Fibroblast of lung (primary cell): ENCODE measurements at regions not wholly inside any gene's neighbourhood (a gene's known extent, or its start where the extent isn't known, plus 50 kb on each side); places are given as distances from the start of the nearest gene placed in this dataset.

Experiments used
- DNase-seq, 2 donors: peaks; one replicate each; pipeline versions ENCODE4 v3.0.0 to v3.0.0-alpha.2; 2010; ENCODE audit warnings: low read depth in 2 of 2
- H2AFZ ChIP-seq: 2 replicates; pipeline ENCODE4 v1.5.1; 2012; ENCODE audit warnings: low read length, control low read depth, inconsistent platforms
- H3K27ac ChIP-seq: 2 replicates; pipeline ENCODE4 v1.5.1; 2011; ENCODE audit warnings: low read length, control low read depth; ENCODE audit not compliant: insufficient read depth
- H3K27me3 ChIP-seq: 2 replicates; pipeline ENCODE4 v1.5.1; 2011; ENCODE audit warnings: mild to moderate bottlenecking, low read length; ENCODE audit not compliant: control insufficient read depth, insufficient read depth
- H3K36me3 ChIP-seq: 2 replicates; pipeline ENCODE4 v1.5.1; 2011; ENCODE audit warnings: low read length; ENCODE audit not compliant: control insufficient read depth, insufficient read depth
- H3K4me1 ChIP-seq: 2 replicates; pipeline ENCODE4 v1.5.1; 2011; ENCODE audit warnings: low read length; ENCODE audit not compliant: control insufficient read depth, insufficient read depth; ENCODE audit errors: extremely low read depth
- H3K4me2 ChIP-seq: 2 replicates; pipeline ENCODE4 v1.5.1; 2011; ENCODE audit warnings: low read length, control low read depth; ENCODE audit not compliant: insufficient read depth; ENCODE audit errors: extremely low read depth
- H3K4me3 ChIP-seq, 4 experiments: fragments of 200-600 bp in 1 of 4; sonication (generic) in 1 of 4; replicated peaks in 1 of 4; 2 replicates each; pipeline ENCODE4 v1.5.1; 2011 to 2016; ENCODE audit warnings: low read length in 4 of 4, low read depth in 3 of 4, mild to moderate bottlenecking in 3 of 4, control low read depth in 2 of 4, inconsistent platforms in 1 of 4, mixed read lengths in 1 of 4; ENCODE audit not compliant: insufficient read depth in 1 of 4; ENCODE audit errors: control extremely low read depth in 1 of 4
- H3K79me2 ChIP-seq: 2 replicates; pipeline ENCODE4 v1.5.1; 2012; ENCODE audit warnings: mild to moderate bottlenecking, low read length, inconsistent platforms; ENCODE audit not compliant: control insufficient read depth, insufficient read depth
- H3K9ac ChIP-seq: 2 replicates; pipeline ENCODE4 v1.5.1; 2011; ENCODE audit warnings: mild to moderate bottlenecking, low read length, control low read depth; ENCODE audit not compliant: insufficient read depth
- H3K9me3 ChIP-seq: 2 replicates; pipeline ENCODE4 v1.5.1; 2012; ENCODE audit warnings: low read depth, low read length; ENCODE audit not compliant: control insufficient read depth, insufficient read depth
- H4K20me1 ChIP-seq: 2 replicates; pipeline ENCODE4 v1.5.1; 2011; ENCODE audit warnings: low read length; ENCODE audit not compliant: control insufficient read depth, insufficient read depth; ENCODE audit errors: extremely low read depth
- CTCF ChIP-seq, 2 donors: IDR thresholded peaks in 1 of 2; conservative IDR thresholded peaks in 1 of 2; 1 replicate in 1 of 2; 2 replicates in 1 of 2; pipeline ENCODE4 v1.5.1; 2011 to 2012; ENCODE audit warnings: low read length in 2 of 2, control low read depth in 1 of 2, inconsistent platforms in 1 of 2, low read depth in 1 of 2, mild to moderate bottlenecking in 1 of 2
- EZH2 ChIP-seq: IDR thresholded peaks from 2 replicates; pipeline ENCODE4 v1.5.1; 2012; ENCODE audit warnings: low read length, control low read depth, mild to moderate bottlenecking; ENCODE audit errors: missing control alignments

- H3K4me2 ChIP-seq = no peak overlapping the region
- no peak overlapping the region for H2AFZ ChIP-seq
- H3K9me3 ChIP-seq = no peaks in the 10 kb centered on the region
- no peak overlapping the region for H3K9ac ChIP-seq
- no peaks in the 10 kb centered on the region for H4K20me1 ChIP-seq
- TF ChIP-seq CTCF (conservative IDR thresholded peaks at IDR 0.05 in 1 of 2, IDR thresholded peaks at IDR 0.05 in 1 of 2; ENCODE audit: low read depth in 1 of 2, low read length in 2 of 2) = no peak
- no peak for TF ChIP-seq EZH2
- no peak overlapping the region for H3K27ac ChIP-seq
- no peak overlapping the region for H3K4me3 ChIP-seq
- H3K36me3 ChIP-seq = no peaks in the 10 kb centered on the region
- no peaks in the 10 kb centered on the region for H3K79me2 ChIP-seq
- no peaks in the 10 kb centered on the region for H3K4me1 ChIP-seq
- DNase-seq = no peak
- H3K27me3 ChIP-seq = no peaks in the 10 kb centered on the region
Measured at GRCh38 chrX:4876268-4876667, 1162.8 kb upstream of the PRKX start.

- Histone ChIP-seq H3K79me2 (no peaks in the 10 kb centered on the region), H3K27me3 (no peaks in the 10 kb centered on the region), H2AFZ (no peak overlapping the region), H3K4me3 (no peak overlapping the region), H4K20me1 (no peaks in the 10 kb centered on the region), H3K9me3 (no peaks in the 10 kb centered on the region), H3K27ac (no peak overlapping the region), H3K4me2 (no peak overlapping the region), H3K36me3 (no peaks in the 10 kb centered on the region), H3K9ac (no peak overlapping the region), H3K4me1 (no peaks in the 10 kb centered on the region)
- TF ChIP-seq CTCF (conservative IDR thresholded peaks at IDR 0.05 in 1 of 2, IDR thresholded peaks at IDR 0.05 in 1 of 2; ENCODE audit: low read depth in 1 of 2, low read length in 2 of 2) (no peak), EZH2 (no peak)
- DNase-seq = no peak
Measured at GRCh38 chrX:4851534-4851933, 1138.1 kb upstream of the PRKX start.

GRCh38 chrX:4850312-4850711 is 1136.9 kb upstream of the PRKX start:
- Histone ChIP-seq H3K4me1 (no peaks in the 10 kb centered on the region), H3K9me3 (no peaks in the 10 kb centered on the region), H3K27me3 (no peaks in the 10 kb centered on the region), H3K79me2 (no peaks in the 10 kb centered on the region), H2AFZ (no peak overlapping the region), H3K27ac (no peak overlapping the region), H4K20me1 (no peaks in the 10 kb centered on the region), H3K9ac (no peak overlapping the region), H3K36me3 (no peaks in the 10 kb centered on the region), H3K4me2 (no peak overlapping the region), H3K4me3 (no peak overlapping the region)
- no peak for DNase-seq
- no peak for TF ChIP-seq EZH2
- TF ChIP-seq CTCF (conservative IDR thresholded peaks at IDR 0.05 in 1 of 2, IDR thresholded peaks at IDR 0.05 in 1 of 2; ENCODE audit: low read depth in 1 of 2, low read length in 2 of 2) = no peak
